Renal cortical epithelial cell (primary cell): ENCODE measurements at regions not wholly inside any gene's neighbourhood (a gene's known extent, or its start where the extent isn't known, plus 50 kb on each side); places are given as distances from the start of the nearest gene placed in this dataset.
A peak's percentile ranks its signal among the peaks of the same experiment; 100 is the strongest.
"Not testable (repeated sequence)": the region's sequence is repeated elsewhere in the genome, so short reads cannot be mapped to it uniquely, and the experiment has no call there.

Experiments used
- DNase-seq: peaks from one replicate; pipeline ENCODE4 v3.0.0-alpha.2; 2011; ENCODE audit warnings: low read depth

DNA sequence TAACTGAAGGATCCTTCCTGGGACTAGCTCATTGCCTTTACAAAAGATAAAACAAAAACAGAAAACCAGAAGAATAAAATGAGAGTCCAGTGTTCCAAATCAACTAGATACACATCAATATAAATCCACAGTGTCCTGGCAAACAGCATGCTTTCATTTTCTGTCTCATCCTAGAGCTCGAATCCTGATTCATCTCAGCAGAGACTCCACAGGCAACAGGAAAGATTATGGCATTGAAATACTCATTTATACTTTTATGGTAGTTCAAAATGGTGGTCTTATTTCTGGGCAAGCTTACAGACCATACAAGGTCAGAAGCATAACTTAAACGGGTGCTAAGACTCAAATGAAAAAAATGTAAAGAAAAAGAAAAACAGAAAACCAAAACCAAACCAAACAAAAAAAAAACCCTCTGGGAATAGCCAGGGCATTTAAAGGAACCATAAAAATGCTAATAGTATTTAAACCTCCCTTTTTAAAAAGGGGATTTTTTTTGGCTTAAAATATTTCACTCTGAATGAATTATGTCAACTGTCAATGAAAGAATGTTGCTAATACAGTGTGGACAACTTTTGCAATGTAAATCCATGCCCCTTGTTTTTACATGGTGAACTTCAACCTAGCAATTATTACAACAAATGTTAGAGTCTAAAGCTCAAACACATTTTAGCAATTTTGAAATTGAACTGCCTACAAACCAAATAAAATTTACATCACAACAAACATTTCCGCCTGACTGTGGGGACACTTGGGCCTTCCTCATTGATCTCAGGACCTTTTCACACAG lies 57.9 kb downstream of the GPR101 start:
- no peak for DNase-seq

DNA sequence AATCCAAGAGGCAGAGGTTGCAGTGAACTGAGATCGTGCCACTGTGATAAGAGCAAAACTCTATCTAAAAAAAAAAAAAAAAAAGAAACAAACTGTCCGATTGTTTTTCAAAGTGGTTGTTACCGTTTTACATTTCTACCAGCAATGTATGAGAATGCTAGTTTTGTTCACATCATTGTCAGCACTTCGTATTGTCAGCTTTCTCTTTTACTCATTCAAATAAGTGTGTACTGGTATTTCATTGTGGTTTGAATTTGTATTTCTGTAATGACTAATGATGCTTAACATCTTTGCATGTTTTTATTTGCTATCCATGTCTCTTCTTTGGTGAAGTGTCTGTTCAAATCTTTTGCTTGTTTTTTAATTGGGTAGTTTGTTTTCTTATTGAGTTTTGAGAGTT lies 65.8 kb downstream of the GPR101 start:
- DNase-seq, result no peak

DNA sequence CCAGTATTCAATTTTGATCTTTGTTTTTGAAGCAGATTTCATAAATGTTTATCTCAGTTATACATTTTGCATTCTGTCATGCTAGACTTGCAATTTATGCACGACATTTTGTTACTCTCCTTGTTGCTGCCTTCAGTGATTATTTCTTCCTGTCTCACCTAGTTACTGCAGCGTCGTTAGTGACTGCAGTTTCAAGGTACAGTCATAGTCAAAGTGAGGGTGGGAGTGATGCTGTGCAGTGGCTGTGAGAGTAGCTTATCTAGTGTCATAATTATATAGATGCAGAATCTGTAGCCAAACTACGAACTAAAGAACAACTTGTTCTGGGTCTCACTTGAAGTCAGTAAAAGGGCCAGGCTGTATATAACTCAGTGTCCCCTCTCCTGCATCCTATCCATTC lies 69.8 kb downstream of the GPR101 start:
- no peak for DNase-seq

DNA sequence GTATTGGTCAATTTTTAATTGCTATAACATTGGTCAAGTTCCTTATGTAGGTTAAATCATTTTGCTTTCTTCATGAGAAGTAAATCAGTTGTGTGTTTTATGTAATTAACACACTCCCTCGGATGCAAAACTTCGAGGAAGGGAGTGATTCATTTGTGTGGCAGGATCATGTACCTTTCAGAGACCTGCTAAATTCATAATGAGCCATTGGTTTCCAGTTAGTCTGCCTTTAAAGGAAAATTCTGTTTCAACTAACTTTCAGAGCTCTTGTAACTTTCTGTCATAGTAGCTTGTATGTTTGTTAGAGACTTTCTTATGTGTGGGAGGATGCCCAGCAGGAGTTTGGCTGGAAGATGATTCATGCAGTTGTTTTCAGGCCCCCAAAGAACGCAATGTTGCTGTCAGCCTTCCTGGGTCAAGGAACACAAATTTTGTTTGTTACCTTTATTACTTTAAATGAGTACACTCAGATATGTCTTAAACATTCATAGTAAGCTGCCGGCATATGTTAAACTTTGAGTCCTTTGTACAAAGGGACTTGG lies 72.1 kb downstream of the GPR101 start:
- DNase-seq, result peak; percentile 7

DNA sequence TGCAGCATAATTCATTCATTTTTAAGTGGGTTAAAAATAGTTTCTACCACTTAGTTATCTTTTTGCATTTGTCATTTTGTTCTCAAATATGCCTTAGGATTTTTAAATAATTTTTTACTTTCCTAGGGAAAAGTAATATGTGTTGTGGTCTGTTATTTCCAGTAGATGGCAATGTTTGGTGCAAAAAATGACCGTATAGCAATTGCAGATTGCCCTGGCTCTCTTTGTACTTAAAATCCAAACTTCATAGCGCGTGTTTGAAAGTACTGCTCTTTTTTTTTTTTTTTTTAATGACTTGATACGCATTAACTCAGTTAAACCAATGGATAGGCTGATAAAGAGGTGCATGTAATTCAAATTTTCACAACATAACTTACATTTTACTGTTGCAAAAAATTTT lies 74.4 kb upstream of the RBMX start:
- peak; percentile 16 for DNase-seq

DNA sequence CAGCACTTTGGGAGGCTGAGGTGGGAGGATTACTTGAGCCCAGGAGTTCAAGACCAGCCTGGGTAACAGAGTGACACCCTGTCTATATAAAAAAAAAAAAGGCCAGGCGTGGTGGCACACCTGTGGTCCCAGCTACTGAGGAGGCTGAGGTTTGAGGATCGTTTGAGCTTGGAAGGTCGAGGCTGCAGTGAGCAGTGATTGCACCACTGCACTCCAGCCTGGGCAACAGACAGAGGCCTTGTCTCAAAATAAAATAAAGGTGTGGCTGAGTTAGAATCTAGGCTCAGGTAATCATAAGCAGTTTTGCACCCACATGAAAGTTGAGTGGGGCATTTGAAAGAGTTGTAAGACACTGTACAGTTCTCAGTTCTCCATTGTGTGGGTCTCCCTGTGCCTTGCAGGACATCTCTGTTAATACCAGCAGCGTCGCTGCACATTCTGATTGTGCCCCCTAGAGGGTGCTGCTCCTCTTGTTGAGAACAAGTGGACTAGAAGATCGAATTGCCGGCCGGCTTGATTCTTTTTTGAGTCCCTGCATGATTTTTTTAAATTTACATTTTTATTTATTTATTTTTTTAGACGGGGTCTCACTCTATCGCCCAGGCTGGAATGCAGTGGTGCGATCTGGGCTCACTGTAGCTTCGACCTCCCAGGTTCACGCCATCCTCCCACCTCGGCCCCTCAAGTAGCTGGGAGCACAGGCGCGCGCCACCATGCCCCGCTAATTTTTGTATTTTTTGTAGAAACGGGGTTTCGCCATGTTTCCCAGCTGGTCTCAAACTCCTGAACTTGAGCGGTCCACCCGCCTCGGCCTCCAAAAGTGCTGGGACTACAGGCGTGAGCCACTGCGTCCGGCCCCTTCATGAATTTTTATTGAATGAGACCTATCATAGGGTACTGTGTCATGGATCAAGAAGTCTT lies 73.6 kb upstream of the RBMX start:
- DNase-seq, result peak; percentile 61

DNA sequence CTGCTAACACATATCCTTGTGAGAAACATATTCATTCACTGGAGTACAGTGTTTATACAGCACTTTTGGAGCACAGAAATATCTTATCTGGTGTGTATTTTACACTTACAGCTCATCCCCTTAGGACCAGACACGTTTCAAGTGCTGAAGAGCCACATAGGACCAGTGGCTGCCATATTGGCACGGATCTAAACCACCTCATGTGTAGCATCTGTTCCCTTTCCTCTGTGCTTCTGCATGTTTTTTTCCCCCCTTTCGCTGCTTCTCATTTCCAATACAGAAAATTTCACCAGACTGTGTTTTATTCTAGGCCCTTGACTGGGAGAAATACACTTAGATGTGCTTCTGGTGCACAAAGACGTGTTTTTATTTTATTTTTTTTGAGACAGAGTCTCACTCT lies 69.7 kb upstream of the RBMX start:
- no peak for DNase-seq

DNA sequence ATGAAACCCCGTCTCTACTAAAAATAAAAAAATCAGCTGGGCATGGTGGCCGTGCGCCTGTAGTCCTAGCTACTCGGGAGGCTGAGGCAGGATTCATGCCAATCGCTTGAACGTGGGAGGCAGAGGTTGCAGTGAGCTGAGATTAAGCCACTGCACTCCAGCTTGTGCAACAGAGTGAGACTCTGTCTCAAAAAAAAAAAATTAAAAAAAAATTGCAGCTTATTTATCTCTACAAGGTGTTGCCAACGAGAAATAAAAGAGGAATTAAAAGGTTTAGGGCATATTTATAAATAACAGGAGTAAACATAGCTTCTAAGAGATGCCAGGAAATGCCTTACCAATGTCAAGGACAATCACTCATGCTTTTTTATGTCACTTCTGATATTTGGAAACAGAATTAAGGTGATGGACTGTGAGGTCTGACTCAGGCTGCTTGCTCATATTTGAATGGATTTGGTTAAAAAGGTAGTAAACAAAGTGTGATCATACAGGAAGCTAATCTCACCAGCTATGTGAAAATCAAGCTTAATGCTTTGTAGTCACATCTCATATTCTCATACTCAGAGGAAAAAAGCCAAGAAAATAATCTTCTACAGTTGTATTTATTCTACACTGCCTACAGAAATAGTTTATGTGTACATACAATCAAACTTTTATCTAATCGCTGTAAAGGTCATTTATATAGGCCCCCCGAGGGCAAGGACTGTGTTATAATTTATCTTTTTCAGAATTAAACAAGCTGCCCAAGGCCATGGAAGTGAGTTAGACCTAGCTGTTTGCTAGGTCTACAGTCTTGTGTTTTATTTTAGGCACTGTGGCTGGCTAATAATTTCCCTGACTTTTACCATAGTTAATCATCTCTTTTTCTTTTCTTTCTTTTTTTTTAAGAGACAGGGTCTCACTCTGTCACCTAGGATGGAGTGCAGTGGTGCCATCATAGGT lies 61.1 kb upstream of the RBMX start:
- DNase-seq, result peak; percentile 24

DNA sequence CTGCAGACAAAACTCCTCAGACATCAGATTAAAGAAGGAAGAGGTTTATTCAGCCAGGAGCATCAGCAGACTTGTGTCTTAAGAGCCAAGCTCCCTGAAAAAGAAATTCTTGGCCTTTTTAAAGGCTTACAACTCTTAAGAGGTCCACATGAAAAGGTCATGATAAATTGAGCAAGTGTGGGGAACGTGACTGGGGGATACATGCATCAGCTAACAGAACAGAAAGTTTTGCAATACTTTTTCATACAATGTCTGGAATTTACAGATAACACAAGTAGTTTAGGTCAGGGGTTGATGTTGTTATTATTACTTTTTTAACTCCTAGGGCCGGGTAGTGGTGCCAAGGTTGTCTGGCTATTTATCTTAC lies 55.6 kb upstream of the RBMX start:
- DNase-seq, result no peak

DNA sequence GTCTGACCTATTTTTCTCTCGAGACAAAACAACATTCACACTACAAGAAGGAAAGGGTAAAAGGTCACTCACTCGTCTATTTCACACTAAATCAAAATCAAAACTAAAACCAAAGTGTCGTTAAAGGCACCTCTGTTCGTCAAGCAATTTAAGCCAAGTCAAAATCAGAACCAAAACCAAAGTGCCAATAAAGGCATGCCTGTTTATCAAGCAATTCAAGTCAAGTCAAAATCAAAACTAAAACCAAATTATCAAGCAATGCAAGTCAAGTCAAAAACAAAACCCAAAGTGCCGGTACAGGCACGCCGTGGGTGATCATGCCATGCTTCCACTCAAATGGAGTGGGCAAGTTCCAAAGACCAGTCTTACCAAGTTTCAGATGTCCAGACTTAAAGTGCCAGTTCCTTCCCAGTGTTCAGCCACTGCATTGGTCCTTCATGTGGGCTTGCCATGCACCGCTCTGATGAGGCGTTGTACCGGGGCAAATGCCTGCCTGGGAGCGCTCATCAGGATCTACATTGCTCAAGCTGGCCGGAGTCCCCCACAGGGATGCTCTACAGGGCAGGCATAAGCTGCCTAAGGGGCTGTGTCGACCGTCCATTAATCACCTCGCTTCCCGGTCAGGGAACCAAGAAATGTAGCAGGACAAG lies 55.1 kb upstream of the RBMX start:
- DNase-seq, result not testable (repeated sequence)

DNA sequence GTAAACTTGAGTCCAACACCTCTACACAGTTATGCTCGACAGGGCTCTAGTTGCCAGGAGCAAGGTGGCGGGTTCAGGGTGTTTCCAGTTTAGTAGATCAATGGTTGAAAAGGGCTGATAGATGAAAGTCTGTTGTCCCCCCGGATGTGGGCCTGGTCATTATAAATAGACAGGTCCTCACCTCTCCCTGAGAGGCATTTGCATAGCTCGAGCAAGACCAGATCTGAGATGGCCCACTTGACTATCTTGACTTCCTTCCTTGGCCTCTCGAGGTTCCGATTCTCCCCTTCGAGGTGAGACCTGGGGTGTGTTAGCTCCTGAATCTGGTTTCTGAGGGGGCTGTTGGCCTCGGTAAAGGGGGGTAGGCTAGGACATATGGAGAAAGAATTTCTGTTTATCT lies 54.1 kb upstream of the RBMX start:
- not testable (repeated sequence) for DNase-seq

DNA sequence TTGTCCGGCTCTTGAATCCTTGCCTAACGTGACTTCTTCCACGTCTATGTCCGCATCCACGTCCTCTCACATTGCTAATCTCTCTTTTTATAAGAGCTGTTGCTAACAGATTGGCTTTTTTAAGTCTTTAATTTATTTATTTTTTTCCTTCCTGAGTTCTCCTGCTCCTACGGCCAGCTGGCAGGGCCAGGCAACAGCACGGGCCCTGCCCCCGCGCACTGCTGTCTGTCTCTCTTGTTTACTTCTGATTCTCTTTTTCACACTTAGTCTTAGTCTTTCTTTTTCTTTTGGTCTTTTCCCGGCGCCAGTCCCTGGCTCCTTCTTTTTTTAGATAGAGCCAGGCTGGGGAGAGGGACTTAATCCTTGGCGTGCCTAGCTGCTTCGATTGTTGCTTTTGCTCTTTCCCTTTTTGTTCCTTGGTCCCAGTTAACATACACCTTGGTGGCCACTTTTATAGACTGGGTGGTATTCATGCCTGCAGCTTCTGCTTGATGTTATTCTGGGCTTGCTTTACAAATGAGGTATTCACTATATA lies 53.2 kb upstream of the RBMX start:
- DNase-seq, result no peak

DNA sequence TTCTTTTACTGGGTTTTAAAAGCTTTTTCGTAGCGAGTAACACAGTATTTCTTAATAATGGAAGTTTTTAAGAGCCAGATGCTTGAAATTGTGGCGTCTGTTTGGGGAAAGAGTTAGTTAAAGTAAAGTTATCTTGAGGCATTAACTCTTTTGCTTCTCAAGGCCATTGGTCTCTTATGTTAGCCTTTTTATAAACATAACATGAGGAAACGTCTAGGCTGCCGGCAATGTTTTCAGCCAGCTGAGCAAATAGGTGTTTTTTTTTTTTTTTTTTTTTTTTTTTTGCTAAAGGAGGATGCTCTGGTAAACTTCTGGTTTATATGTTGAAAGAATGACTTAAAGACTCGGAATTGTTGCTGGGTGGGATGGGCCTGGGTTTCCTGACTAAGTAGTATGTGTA lies 51.1 kb upstream of the RBMX start:
- DNase-seq, result no peak
